Astrocyte of the spinal cord (primary cell): ENCODE measurements at regions not wholly inside any gene's neighbourhood (a gene's known extent, or its start where the extent isn't known, plus 50 kb on each side); places are given as distances from the start of the nearest gene placed in this dataset.

ENCODE experiments used
- DNase-seq: peaks from one replicate; pipeline ENCODE4 v3.0.0; 2011; ENCODE audit warnings: low read depth, low spot score
- H3K4me3 ChIP-seq: 2 replicates; pipeline ENCODE4 v1.5.1; 2011; ENCODE audit warnings: low read depth, mild to moderate bottlenecking, low read length, moderate library complexity
- in situ Hi-C: cut with HindIII; loops from 2 replicates; pipeline ENCODE4 v1.10.0; 2017; ENCODE audit warnings: low sequenced_read_pairs
- TF ChIP-seq, protein P1 (sequence below): IDR thresholded peaks from 2 replicates; pipeline ENCODE4 v1.5.1; 2012; ENCODE audit warnings: low read depth, mild to moderate bottlenecking, low read length, inconsistent platforms

- in situ Hi-C loops: no loop called here
- TF ChIP-seq, protein P1, sequence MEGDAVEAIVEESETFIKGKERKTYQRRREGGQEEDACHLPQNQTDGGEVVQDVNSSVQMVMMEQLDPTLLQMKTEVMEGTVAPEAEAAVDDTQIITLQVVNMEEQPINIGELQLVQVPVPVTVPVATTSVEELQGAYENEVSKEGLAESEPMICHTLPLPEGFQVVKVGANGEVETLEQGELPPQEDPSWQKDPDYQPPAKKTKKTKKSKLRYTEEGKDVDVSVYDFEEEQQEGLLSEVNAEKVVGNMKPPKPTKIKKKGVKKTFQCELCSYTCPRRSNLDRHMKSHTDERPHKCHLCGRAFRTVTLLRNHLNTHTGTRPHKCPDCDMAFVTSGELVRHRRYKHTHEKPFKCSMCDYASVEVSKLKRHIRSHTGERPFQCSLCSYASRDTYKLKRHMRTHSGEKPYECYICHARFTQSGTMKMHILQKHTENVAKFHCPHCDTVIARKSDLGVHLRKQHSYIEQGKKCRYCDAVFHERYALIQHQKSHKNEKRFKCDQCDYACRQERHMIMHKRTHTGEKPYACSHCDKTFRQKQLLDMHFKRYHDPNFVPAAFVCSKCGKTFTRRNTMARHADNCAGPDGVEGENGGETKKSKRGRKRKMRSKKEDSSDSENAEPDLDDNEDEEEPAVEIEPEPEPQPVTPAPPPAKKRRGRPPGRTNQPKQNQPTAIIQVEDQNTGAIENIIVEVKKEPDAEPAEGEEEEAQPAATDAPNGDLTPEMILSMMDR: no peak
- DNase-seq: no peak
- H3K4me3 ChIP-seq: no peak overlapping the region
Measured at GRCh38 chr21:27122686-27123085, 155.8 kb upstream of the ADAMTS5 start.

DNA sequence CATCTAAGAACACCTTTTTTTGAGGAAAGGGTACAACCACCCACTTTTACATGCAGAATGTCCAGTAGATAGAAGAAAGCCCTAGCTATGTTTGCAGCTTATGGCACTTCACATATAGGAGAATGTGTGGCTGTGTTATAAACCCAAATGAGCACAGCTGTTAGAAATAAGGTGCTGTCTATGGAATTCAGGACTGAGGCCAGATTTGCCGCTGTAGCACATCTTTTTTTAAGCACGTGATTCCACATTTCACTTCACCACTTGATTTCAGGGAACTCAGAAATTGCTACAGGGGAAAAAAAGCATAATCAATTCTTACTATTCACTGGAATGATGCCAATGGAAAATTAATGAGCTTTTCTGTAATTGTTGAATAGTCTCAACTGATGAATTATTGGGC lies 147.2 kb upstream of the ADAMTS5 start:
- H3K4me3 ChIP-seq: no peak overlapping the region
- no peak for DNase-seq
- in situ Hi-C loops: no loop called here
- TF ChIP-seq, protein P1: no peak

- H3K4me3 ChIP-seq: no peak overlapping the region
- no peak for DNase-seq
- TF ChIP-seq, protein P1: no peak
- in situ Hi-C loops: no loop called here
Measured at GRCh38 chr21:27112186-27112585, 145.3 kb upstream of the ADAMTS5 start.

DNA sequence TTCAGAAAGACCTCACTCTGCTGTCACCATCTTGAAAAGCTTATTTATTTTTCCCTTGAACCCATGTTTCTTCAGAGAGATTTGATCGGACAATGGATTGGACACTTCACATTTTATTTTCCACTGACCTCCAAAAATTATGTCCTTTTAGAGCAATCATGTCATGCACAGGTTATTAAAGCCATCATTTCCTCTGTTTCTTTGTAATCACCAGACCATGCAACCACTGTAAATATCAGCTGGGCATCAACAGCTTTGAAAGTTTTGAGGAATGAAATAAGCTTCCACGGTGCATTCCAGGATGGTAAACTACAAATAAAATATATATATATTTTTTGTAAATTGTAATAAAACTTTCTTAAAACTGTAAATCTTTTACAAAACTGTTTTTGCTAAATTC lies 144.1 kb upstream of the ADAMTS5 start:
- TF ChIP-seq, protein P1: no peak
- H3K4me3 ChIP-seq: no peak overlapping the region
- in situ Hi-C loops: no loop called here
- no peak for DNase-seq

DNA sequence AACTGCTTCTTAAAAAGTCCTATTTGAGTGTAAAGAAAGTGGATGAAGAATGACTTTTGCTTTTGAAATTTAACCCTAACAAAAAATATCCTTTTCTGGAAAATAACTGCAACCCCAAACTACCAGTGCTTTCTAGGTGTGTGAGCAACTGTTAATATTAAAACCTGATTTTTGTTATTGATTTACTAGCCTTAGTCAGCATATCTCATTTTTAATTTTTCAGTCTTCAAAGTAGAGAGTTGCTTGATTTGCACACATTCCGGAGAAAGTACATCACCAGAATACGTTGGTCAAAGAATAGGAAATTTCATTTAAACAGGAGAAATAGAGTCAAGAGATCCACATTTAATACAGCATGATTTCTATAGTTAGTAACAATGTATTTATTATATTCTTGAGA lies 141.8 kb upstream of the ADAMTS5 start:
- H3K4me3 ChIP-seq: no peak overlapping the region
- no peak for DNase-seq
- TF ChIP-seq, protein P1: no peak
- in situ Hi-C loops: no loop called here

DNA sequence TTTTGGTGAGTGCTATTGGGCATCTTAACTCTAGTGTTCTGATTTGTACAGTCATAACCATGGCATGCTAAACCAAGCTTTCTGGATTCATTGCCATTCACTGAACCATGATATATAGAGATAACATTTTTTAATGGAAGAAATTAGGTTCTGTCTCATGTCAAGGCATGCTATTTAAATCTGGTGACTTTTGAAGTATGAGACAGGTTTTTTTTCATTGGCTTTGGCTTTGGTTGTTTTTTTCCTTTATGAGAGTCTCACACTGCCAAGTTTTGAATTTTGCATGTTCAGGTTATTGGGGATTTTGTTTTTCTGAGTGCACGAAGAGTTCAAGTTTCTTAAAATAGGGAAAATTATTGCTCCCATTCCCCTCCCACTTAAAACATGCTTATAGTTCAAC lies 141.3 kb upstream of the ADAMTS5 start:
- TF ChIP-seq, protein P1: no peak
- in situ Hi-C loops: no loop called here
- DNase-seq: no peak
- no peak overlapping the region for H3K4me3 ChIP-seq

GRCh38 chr21:27104846-27105431 lies 138.1 kb upstream of the ADAMTS5 start:
- DNase-seq: peak; percentile 22
- in situ Hi-C loops: no loop called here
- TF ChIP-seq, protein P1: no peak
- H3K4me3 ChIP-seq: no peak overlapping the region
